BJ (cell line): ENCODE measurements at regions not wholly inside any gene's neighbourhood (a gene's known extent, or its start where the extent isn't known, plus 50 kb on each side); places are given as distances from the start of the nearest gene placed in this dataset.

Experiments
- CTCF ChIA-PET: fragments of 350-600 bp; formaldehyde crosslinking; extraction: SDS; loops from one replicate; lab custom pipeline; 2021; ENCODE audit warnings: antibody characterized with exemption, inconsistent platforms; lab: Yijun Ruan, JAX
- POLR2A ChIA-PET: fragments of 300-600 bp; sonication (Branson Sonifier 250); formaldehyde crosslinking; extraction: SDS; loops from one replicate; lab custom pipeline; 2021; ENCODE audit warnings: antibody characterized with exemption; lab: Charles Lee
- DNase-seq: peaks from one replicate; pipeline ENCODE4 v3.0.0-alpha.2; 2011; ENCODE audit warnings: low read depth
- H3K27me3 ChIP-seq: 2 replicates; pipeline ENCODE4 v1.6.0; 2011; ENCODE audit warnings: low read length; ENCODE audit not compliant: control insufficient read depth, insufficient read depth
- H3K36me3 ChIP-seq: 2 replicates; pipeline ENCODE4 v1.5.1; 2011; ENCODE audit warnings: low read length; ENCODE audit not compliant: control insufficient read depth, insufficient read depth
- H3K4me3 ChIP-seq: 2 replicates; pipeline ENCODE4 v1.5.1; 2011; ENCODE audit warnings: low read depth, mild to moderate bottlenecking, control low read depth, low read length
- TF ChIP-seq, protein P1 (sequence below): IDR thresholded peaks from 2 replicates; pipeline ENCODE4 v1.5.1; 2011; ENCODE audit warnings: low read depth, mild to moderate bottlenecking, control low read depth, inconsistent platforms, low read length, moderate library complexity; ENCODE audit not compliant: insufficient read depth

DNA sequence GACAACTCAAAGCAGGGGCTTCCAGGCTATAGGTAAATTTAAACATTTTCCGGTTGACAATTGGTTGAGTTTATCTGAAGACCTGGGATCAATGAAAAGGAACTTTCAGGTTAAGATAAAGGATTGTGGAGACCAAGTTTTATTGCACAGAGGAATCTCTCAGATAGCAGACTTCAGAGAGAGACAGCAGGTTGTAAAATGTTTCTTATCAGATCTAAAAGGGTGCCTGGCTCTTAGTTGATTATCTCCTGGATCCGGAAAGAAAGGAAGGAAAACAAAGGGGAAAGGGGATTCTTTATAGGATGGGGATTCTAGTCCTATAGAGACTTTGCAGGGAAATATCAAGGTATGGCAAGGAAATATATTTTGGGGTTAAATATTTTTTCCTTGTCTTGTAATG, 951.3 kb upstream of the SEMA6D start:
- TF ChIP-seq, protein P1, sequence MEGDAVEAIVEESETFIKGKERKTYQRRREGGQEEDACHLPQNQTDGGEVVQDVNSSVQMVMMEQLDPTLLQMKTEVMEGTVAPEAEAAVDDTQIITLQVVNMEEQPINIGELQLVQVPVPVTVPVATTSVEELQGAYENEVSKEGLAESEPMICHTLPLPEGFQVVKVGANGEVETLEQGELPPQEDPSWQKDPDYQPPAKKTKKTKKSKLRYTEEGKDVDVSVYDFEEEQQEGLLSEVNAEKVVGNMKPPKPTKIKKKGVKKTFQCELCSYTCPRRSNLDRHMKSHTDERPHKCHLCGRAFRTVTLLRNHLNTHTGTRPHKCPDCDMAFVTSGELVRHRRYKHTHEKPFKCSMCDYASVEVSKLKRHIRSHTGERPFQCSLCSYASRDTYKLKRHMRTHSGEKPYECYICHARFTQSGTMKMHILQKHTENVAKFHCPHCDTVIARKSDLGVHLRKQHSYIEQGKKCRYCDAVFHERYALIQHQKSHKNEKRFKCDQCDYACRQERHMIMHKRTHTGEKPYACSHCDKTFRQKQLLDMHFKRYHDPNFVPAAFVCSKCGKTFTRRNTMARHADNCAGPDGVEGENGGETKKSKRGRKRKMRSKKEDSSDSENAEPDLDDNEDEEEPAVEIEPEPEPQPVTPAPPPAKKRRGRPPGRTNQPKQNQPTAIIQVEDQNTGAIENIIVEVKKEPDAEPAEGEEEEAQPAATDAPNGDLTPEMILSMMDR = no peak
- no peak for DNase-seq
- POLR2A ChIA-PET = no interaction called here
- CTCF ChIA-PET = no interaction called here
- no peaks in the 10 kb centered on the region for H3K27me3 ChIP-seq
- no peaks in the 10 kb centered on the region for H3K36me3 ChIP-seq
- H3K4me3 ChIP-seq = no peak overlapping the region

DNA sequence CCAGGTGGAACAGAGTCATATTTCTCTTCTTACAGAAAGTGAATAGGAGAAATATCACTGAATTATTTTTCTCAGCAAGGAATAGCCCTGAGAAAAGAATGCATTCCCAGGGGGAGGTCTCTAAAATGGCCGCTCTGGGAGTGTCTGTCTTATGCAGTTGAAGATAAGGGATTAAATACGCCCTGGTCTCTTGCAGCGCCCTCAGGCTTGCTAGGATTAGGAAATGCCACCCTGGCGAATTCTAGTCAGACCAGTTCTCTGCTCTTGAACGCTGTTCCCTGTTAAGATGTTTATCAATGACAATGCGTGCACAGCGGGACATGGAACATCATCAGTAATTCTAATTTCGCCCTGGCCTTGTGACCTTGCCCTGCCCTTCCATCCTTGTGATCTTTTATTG, 949.0 kb upstream of the SEMA6D start:
- DNase-seq = no peak
- Histone ChIP-seq H3K36me3 (no peaks in the 10 kb centered on the region), H3K27me3 (no peaks in the 10 kb centered on the region), H3K4me3 (no peak overlapping the region)
- TF ChIP-seq, protein P1 = no peak
- CTCF ChIA-PET = no interaction called here
- POLR2A ChIA-PET = no interaction called here

DNA sequence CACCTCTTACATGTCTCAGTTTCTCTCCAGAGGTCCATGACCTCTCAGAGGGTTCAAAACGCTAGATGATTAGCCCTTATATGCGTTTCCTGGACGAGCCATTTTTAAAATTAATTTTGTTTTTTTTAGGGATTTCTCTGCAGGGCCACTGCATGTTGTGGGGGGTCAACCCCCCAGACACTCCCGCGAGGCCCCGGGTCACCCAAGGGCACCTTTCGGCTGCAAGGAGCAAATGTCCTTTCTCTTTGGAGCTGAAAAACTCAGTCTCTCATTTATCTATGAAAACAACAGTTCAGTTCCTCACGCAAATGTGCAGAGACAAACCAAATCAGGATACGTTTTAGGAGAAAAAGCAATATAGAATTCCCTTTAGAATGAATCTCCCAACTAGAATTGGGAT, 944.3 kb upstream of the SEMA6D start:
- Histone ChIP-seq H3K4me3 (no peak overlapping the region), H3K36me3 (no peaks in the 10 kb centered on the region), H3K27me3 (no peaks in the 10 kb centered on the region)
- no peak for DNase-seq
- TF ChIP-seq, protein P1 = no peak
- POLR2A ChIA-PET = no interaction called here
- CTCF ChIA-PET = no interaction called here

DNA sequence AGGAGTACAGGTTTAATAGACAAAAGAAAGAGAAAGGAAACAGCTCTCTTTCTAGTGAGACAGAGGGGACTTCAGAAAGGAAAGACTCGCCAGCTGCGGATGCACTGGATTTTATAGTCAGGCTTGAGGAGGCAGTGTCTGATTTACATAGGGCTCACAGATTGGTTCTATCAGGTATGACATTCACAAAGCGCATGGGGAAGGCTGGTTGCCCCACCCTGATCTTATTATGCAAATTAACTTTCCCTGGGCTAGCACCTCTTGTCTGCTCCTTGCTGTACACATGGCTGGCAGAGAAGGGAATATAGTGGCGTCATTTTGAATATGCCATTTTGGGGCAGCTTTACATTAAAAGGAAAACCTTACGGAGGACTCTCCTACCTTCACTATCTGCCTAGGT, 938.4 kb upstream of the SEMA6D start:
- TF ChIP-seq, protein P1 = no peak
- no peak for DNase-seq

DNA sequence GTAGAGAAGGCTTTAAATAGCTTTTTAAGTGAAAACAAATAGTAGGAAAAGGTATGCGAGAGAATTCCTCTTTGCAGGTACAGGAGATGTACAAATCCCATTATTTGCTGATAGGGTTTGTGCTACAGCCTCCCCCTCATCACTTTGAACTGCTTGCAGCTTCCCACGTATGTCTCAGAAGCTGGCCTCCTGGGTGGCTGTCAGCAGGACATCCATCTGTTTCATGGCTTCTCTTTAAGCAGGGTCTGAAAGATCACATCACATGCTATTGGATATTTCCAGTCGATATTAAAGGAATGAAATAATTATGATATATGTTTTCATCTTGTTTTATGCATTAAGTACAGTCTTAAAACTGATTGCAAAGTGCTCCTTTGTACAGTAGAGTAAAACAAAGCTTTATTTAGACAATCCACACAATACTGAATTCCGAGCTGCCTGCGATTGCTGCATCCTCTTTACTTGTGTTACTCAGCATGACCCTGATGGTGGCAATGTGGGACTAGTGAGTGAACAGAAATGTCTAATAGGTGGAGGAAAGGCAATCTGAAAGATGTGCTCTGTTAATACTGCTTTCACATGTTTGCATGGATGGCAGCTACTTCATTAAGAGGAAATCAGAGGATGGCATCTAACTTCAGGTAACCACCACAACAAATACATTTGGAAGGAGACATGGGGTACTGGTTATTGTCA, 930.6 kb upstream of the SEMA6D start:
- ChIA-PET CTCF (no interaction called here), POLR2A (no interaction called here)
- Histone ChIP-seq H3K4me3 (no peak overlapping the region), H3K27me3 (no peaks in the 10 kb centered on the region), H3K36me3 (no peaks in the 10 kb centered on the region)
- DNase-seq = no peak
- TF ChIP-seq, protein P1 = no peak

More for the DNA sequence above, 938.4 kb upstream of the SEMA6D start:
- Histone ChIP-seq H3K27me3 (no peaks in the 10 kb centered on the region), H3K4me3 (no peak overlapping the region), H3K36me3 (no peaks in the 10 kb centered on the region)
- POLR2A ChIA-PET = no interaction called here
- CTCF ChIA-PET = no interaction called here
